Glutamatergic neuron (in vitro differentiated cells): ENCODE measurements at regions not wholly inside any gene's neighbourhood (a gene's known extent, or its start where the extent isn't known, plus 50 kb on each side); places are given as distances from the start of the nearest gene placed in this dataset.
"Not testable (repeated sequence)": the region's sequence is repeated elsewhere in the genome, so short reads cannot be mapped to it uniquely, and the experiment has no call there.

Source experiments
- DNase-seq: peaks from one replicate; pipeline ENCODE4 v3.0.0; 2022
- H3K27ac Mint-ChIP-seq: one replicate; pipeline ENCODE4 v1.8.0; 2020; ENCODE audit warnings: mild to moderate bottlenecking, mixed read lengths, inconsistent platforms; ENCODE audit not compliant: unreplicated experiment
- H3K27me3 Mint-ChIP-seq: one replicate; pipeline ENCODE4 v1.8.0; 2020; ENCODE audit warnings: mild to moderate bottlenecking, moderate library complexity, mixed read lengths, inconsistent platforms; ENCODE audit not compliant: unreplicated experiment
- H3K36me3 Mint-ChIP-seq: one replicate; pipeline ENCODE4 v1.8.0; 2020; ENCODE audit warnings: mild to moderate bottlenecking, mixed read lengths, inconsistent platforms; ENCODE audit not compliant: unreplicated experiment
- H3K4me1 Mint-ChIP-seq: one replicate; pipeline ENCODE4 v1.8.0; 2020; ENCODE audit warnings: mild to moderate bottlenecking, low read depth, mixed read lengths, inconsistent platforms; ENCODE audit not compliant: unreplicated experiment
- H3K4me3 Mint-ChIP-seq: one replicate; pipeline ENCODE4 v1.8.0; 2020; ENCODE audit warnings: mild to moderate bottlenecking, mixed read lengths, inconsistent platforms; ENCODE audit not compliant: unreplicated experiment
- H3K9me3 Mint-ChIP-seq: one replicate; pipeline ENCODE4 v1.8.0; 2020; ENCODE audit warnings: mild to moderate bottlenecking, moderate library complexity, mixed read lengths, inconsistent platforms; ENCODE audit not compliant: unreplicated experiment
- TF ChIP-seq, protein P1 (sequence below): fragments of 200-600 bp; sonication (generic); IDR thresholded peaks from one replicate; pipeline ENCODE4 v1.5.0; 2021; ENCODE audit not compliant: partially characterized antibody, unreplicated experiment

DNA sequence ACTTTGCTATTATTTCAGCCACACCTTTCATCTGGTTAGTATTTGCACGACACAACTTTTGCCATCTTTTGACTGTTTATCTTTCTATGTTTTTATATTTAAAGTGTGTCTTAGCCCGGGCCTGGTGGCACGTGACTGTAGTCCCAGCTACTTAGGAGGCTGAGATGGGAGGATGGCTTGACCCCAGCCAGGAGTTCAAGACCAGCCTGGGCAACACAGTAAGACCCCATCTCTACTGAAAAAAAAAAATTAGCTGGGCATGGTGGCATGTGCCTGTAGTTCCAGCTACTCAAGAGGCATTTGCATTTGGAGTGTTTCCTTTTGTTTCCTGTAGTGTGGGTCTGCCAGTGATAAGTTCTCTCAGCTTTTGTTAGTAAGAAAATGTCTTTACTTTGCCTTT lies 88.7 kb upstream of the GLI2 start:
- TF ChIP-seq, protein P1, sequence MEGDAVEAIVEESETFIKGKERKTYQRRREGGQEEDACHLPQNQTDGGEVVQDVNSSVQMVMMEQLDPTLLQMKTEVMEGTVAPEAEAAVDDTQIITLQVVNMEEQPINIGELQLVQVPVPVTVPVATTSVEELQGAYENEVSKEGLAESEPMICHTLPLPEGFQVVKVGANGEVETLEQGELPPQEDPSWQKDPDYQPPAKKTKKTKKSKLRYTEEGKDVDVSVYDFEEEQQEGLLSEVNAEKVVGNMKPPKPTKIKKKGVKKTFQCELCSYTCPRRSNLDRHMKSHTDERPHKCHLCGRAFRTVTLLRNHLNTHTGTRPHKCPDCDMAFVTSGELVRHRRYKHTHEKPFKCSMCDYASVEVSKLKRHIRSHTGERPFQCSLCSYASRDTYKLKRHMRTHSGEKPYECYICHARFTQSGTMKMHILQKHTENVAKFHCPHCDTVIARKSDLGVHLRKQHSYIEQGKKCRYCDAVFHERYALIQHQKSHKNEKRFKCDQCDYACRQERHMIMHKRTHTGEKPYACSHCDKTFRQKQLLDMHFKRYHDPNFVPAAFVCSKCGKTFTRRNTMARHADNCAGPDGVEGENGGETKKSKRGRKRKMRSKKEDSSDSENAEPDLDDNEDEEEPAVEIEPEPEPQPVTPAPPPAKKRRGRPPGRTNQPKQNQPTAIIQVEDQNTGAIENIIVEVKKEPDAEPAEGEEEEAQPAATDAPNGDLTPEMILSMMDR = no peak
- peaks cover 3% of the 10 kb centered on the region for H3K27me3 Mint-ChIP-seq
- peaks cover 15% of the 10 kb centered on the region for H3K9me3 Mint-ChIP-seq
- no peak for DNase-seq
- no peak overlapping the region for H3K4me3 Mint-ChIP-seq
- H3K27ac Mint-ChIP-seq = no peak overlapping the region
- no peaks in the 10 kb centered on the region for H3K4me1 Mint-ChIP-seq
- H3K36me3 Mint-ChIP-seq = peaks cover 26% of the 10 kb centered on the region

DNA sequence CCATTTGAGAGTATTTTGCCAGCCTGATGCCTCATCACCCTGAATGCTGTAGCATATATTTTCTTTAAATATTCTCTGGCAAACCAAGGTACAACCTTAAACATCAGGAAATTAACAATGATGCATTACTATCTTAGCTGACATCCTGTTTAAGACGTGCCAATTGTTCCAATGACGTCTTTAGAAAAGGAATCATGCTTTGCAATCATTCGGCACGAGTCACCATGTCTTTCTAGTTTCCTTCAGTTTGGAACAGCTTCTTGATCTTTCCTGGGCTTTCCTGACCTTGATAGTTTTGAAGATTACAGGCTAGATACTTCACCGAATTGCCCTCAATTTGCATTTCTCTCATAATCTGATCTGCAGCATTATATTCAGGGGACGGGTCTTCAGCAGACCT lies 88.2 kb upstream of the GLI2 start:
- Mint-ChIP-seq H3K36me3 (peaks cover 21% of the 10 kb centered on the region), H3K9me3 (peaks cover 15% of the 10 kb centered on the region), H3K4me1 (no peaks in the 10 kb centered on the region), H3K4me3 (no peak overlapping the region), H3K27me3 (peaks cover 3% of the 10 kb centered on the region), H3K27ac (no peak overlapping the region)
- TF ChIP-seq, protein P1 = no peak
- no peak for DNase-seq

GRCh38 chr2:120649381-120649780 lies 86.3 kb upstream of the GLI2 start:
- H3K27me3 Mint-ChIP-seq, H3K4me1 Mint-ChIP-seq, H3K4me3 Mint-ChIP-seq, H3K27ac Mint-ChIP-seq, DNase-seq: not testable (repeated sequence)
- peaks cover 29% of the 10 kb centered on the region for H3K36me3 Mint-ChIP-seq
- H3K9me3 Mint-ChIP-seq = peaks cover 15% of the 10 kb centered on the region

GRCh38 chr2:120650022-120650644 lies 85.5 kb upstream of the GLI2 start:
- H3K27ac Mint-ChIP-seq = no peak overlapping the region
- TF ChIP-seq, protein P1 = no peak

GRCh38 chr2:120651818-120652217 lies 83.8 kb upstream of the GLI2 start:
- Mint-ChIP-seq H3K27me3 (peaks cover 4% of the 10 kb centered on the region), H3K27ac (no peak overlapping the region), H3K9me3 (peaks cover 15% of the 10 kb centered on the region), H3K4me1 (no peaks in the 10 kb centered on the region), H3K4me3 (no peak overlapping the region), H3K36me3 (peaks cover 29% of the 10 kb centered on the region)
- TF ChIP-seq, protein P1 = no peak
- no peak for DNase-seq

More at GRCh38 chr2:120650022-120650644, 85.5 kb upstream of the GLI2 start:
- no peak for DNase-seq
- H3K4me1 Mint-ChIP-seq = no peaks in the 10 kb centered on the region
- H3K36me3 Mint-ChIP-seq = peaks cover 29% of the 10 kb centered on the region
- H3K27me3 Mint-ChIP-seq = peaks cover 4% of the 10 kb centered on the region
- H3K4me3 Mint-ChIP-seq = no peak overlapping the region
- peaks cover 15% of the 10 kb centered on the region for H3K9me3 Mint-ChIP-seq

DNA sequence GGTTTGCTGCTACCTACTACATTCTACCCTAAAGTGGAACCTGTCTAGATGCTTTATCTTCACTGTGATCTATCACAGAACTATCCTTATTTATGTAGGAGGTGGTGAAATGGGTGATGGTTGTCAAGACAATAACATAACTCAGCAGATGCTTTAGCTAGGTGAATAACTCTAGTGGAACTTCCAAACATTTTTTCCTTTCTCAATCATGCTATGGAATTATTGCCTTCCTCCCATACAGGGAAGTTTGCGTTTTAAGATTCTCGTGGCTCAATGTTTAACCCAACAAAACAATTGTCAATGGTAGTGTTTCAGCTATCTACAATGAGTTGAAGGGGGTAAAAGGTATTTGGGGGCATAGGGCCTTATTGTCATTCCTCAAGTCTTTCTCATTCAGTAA lies 82.6 kb upstream of the GLI2 start:
- DNase-seq = no peak
- no peak overlapping the region for H3K27ac Mint-ChIP-seq
- H3K4me3 Mint-ChIP-seq = no peak overlapping the region
- H3K27me3 Mint-ChIP-seq = peaks cover 4% of the 10 kb centered on the region
- H3K36me3 Mint-ChIP-seq = peaks cover 29% of the 10 kb centered on the region
- TF ChIP-seq, protein P1 = no peak
- H3K9me3 Mint-ChIP-seq = peaks cover 15% of the 10 kb centered on the region
- H3K4me1 Mint-ChIP-seq = no peaks in the 10 kb centered on the region
